Choroid plexus epithelial cell (primary cell): ENCODE measurements at regions not wholly inside any gene's neighbourhood (a gene's known extent, or its start where the extent isn't known, plus 50 kb on each side); places are given as distances from the start of the nearest gene placed in this dataset.

Source experiments
- DNase-seq: peaks from one replicate; pipeline ENCODE4 v3.0.0-alpha.2; 2010; ENCODE audit warnings: low read depth
- H3K4me3 ChIP-seq: 2 replicates; pipeline ENCODE4 v1.5.1; 2011; ENCODE audit warnings: low read depth, mild to moderate bottlenecking, control low read depth, low read length, moderate library complexity
- CTCF ChIP-seq: conservative IDR thresholded peaks from 2 replicates; pipeline ENCODE4 v1.5.1; 2011; ENCODE audit warnings: low read depth, mild to moderate bottlenecking, control low read depth, inconsistent platforms, low read length, moderate library complexity

GRCh38 chr2:21930226-21930625 is 806.5 kb downstream of the TDRD15 start:
- DNase-seq: no peak
- TF ChIP-seq CTCF: no peak
- H3K4me3 ChIP-seq: no peak overlapping the region

- no peak for TF ChIP-seq CTCF
- DNase-seq: peak; percentile 1
- H3K4me3 ChIP-seq: no peak overlapping the region
Observed at GRCh38 chr2:21939967-21940366, 816.2 kb downstream of the TDRD15 start.

- H3K4me3 ChIP-seq: no peak overlapping the region
- no peak for DNase-seq
- no peak for TF ChIP-seq CTCF
Observed at GRCh38 chr2:21944536-21944935, 820.8 kb downstream of the TDRD15 start.

DNA sequence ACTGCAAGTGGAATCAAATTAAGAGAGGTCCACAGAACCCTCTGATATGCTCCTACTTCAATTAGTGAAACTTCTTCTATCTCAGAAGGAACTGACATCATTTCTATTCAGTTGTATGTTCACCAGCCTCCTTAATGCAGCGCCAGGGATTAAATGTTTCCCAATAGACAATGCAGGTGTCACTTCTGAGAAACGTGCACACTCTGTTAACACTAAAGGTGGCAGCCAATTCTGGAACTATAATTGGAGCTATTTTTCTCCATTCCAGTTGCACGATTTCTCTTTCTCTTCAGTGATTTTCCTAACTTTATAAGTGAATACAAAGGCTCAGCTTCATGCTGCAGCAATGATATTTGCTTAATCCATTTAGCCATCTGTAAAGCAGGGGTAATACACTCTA is 821.9 kb downstream of the TDRD15 start:
- H3K4me3 ChIP-seq: no peak overlapping the region
- DNase-seq: no peak
- no peak for TF ChIP-seq CTCF

GRCh38 chr2:21947046-21947445 is 823.3 kb downstream of the TDRD15 start:
- DNase-seq: no peak
- H3K4me3 ChIP-seq: no peak overlapping the region
- TF ChIP-seq CTCF: no peak

DNA sequence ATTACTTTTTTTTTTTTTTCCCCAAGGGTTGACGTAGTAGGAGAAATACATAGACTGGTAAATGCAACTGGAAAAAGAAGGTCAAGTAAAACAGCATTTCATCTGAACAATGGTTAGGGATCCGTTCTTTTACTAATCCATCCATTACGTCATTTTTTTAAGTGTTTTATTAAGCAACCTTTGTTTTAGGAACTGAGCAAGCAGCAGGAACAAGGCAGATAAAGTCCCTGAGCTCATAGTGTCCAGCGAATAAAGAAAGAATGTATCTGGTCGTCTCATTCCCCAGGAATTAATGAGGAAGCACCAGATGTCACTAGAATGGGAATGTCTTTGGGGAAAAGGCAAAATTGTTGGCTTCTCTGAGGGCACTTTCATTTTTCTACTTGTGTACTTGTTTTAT is 842.4 kb downstream of the TDRD15 start:
- no peak for TF ChIP-seq CTCF
- H3K4me3 ChIP-seq: no peak overlapping the region
- no peak for DNase-seq

DNA sequence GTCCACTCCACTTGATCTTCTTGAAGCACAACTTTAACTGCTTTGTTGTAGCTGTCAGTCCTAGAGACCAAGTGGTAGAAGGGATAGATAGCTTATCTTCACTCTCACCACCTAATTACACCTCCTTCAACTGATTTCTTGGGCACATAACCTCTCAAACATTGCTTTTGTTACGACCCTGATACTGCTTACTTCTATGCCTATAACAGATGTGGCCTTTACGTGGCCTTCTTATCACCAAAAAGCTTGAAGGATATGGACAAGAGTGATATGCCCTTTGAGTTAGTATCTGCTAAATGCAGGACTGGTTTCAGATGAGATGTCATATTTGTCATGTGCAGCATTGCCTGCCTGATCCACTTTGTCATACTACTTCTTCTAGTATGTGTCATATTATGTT is 847.2 kb downstream of the TDRD15 start:
- DNase-seq: no peak
- no peak for TF ChIP-seq CTCF
- no peak overlapping the region for H3K4me3 ChIP-seq
